IMR-90 (cell line): ENCODE measurements at regions not wholly inside any gene's neighbourhood (a gene's known extent, or its start where the extent isn't known, plus 50 kb on each side); places are given as distances from the start of the nearest gene placed in this dataset.

Source experiments
- ATAC-seq: fragments of 200-7000 bp; cut with Tn5 transposase; 2 replicates; pipeline ENCODE4 v1.9.1; 2020; ENCODE audit warnings: low read depth, mild to moderate bottlenecking, moderate library complexity
- BruUV-seq: library from RNA; stranded (reverse); fragments of 400-500 nt; replicated peaks from 2 replicates; lab custom pipeline; 2021; lab: Mats Ljungman, UMichigan
- CTCF ChIA-PET: fragments of 300-600 bp; formaldehyde crosslinking; extraction: SDS; loops from one replicate; lab custom pipeline; 2021; ENCODE audit warnings: antibody characterized with exemption; lab: Yijun Ruan, JAX
- POLR2A ChIA-PET: fragments of 300-600 bp; sonication (Branson Sonifier 250); formaldehyde crosslinking; loops from one replicate; lab custom pipeline; 2022; ENCODE audit warnings: antibody characterized with exemption; ENCODE audit not compliant: unreplicated experiment; lab: Charles Lee
- DNase-seq: peaks from one replicate; pipeline ENCODE4 v3.0.0; 2013
- H2AFZ ChIP-seq: replicated peaks from 2 replicates; pipeline ENCODE3; 2013; ENCODE audit warnings: low read length, mild to moderate bottlenecking; ENCODE audit not compliant: poor library complexity
- H2AK5ac ChIP-seq: 2 replicates; pipeline ENCODE4 v1.6.1; 2013; ENCODE audit warnings: low read depth, low read length, inconsistent platforms
- H2AK9ac ChIP-seq: replicated peaks from 2 replicates; pipeline ENCODE3; 2013; ENCODE audit warnings: mild to moderate bottlenecking, low read depth, low read length, moderate library complexity; ENCODE audit not compliant: poor library complexity
- H2BK120ac ChIP-seq: 2 replicates; pipeline ENCODE4 v1.6.1; 2013; ENCODE audit warnings: low read depth, low read length, inconsistent platforms
- H2BK15ac ChIP-seq: 3 replicates; pipeline ENCODE4 v1.6.1; 2013; ENCODE audit warnings: low read depth, low read length, inconsistent platforms
- H2BK20ac ChIP-seq: 2 replicates; pipeline ENCODE4 v1.6.1; 2013; ENCODE audit warnings: low read depth, mild to moderate bottlenecking, inconsistent platforms, low read length, moderate library complexity
- H2BK5ac ChIP-seq: 2 replicates; pipeline ENCODE4 v1.6.1; 2013; ENCODE audit warnings: mild to moderate bottlenecking, low read depth, low read length, inconsistent platforms; ENCODE audit not compliant: poor library complexity, severe bottlenecking
- H3K14ac ChIP-seq: replicated peaks from 2 replicates; pipeline ENCODE4 v1.6.1; 2013; ENCODE audit warnings: low read depth, low read length, inconsistent platforms
- H3K18ac ChIP-seq: 2 replicates; pipeline ENCODE4 v1.6.1; 2013; ENCODE audit warnings: low read depth, low read length, control low read depth
- H3K23ac ChIP-seq: 2 replicates; pipeline ENCODE4 v1.6.1; 2013; ENCODE audit warnings: low read depth, low read length, inconsistent platforms
- H3K27ac ChIP-seq: 2 replicates; pipeline ENCODE4 v1.5.1; 2013; ENCODE audit warnings: mild to moderate bottlenecking, control low read depth, low read length; ENCODE audit not compliant: insufficient read depth
- H3K27me3 ChIP-seq: 2 replicates; pipeline ENCODE4 v1.6.1; 2013; ENCODE audit warnings: low read length; ENCODE audit not compliant: control insufficient read depth, insufficient read depth
- H3K36me3 ChIP-seq: 2 replicates; pipeline ENCODE4 v1.6.1; 2013; ENCODE audit warnings: low read length, mixed read lengths; ENCODE audit not compliant: control insufficient read depth, insufficient read depth
- H3K4ac ChIP-seq: 2 replicates; pipeline ENCODE4 v1.6.1; 2013; ENCODE audit warnings: low read depth, low read length, inconsistent platforms
- H3K4me1 ChIP-seq: 2 replicates; pipeline ENCODE4 v1.6.1; 2013; ENCODE audit warnings: low read length, mixed read lengths; ENCODE audit not compliant: control insufficient read depth, insufficient read depth
- H3K4me2 ChIP-seq: 2 replicates; pipeline ENCODE4 v1.6.1; 2013; ENCODE audit warnings: low read depth, mild to moderate bottlenecking, control low read depth, low read length, moderate library complexity
- H3K4me3 ChIP-seq: 2 replicates; pipeline ENCODE4 v1.5.1; 2013; ENCODE audit warnings: low read depth, mild to moderate bottlenecking, control low read depth, low read length, moderate library complexity; ENCODE audit not compliant: insufficient read depth
- H3K56ac ChIP-seq: 2 replicates; pipeline ENCODE4 v1.6.1; 2013; ENCODE audit warnings: low read length, inconsistent platforms; ENCODE audit not compliant: insufficient read depth; ENCODE audit errors: extremely low read depth
- H3K79me1 ChIP-seq, 2 experiments: 2 replicates each; pipeline ENCODE4 v1.6.1; 2013; ENCODE audit warnings: low read length in 2 of 2, inconsistent platforms in 1 of 2, low read depth in 1 of 2
- H3K9ac ChIP-seq: 2 replicates; pipeline ENCODE4 v1.6.1; 2013; ENCODE audit warnings: low read depth, low read length, control low read depth
- H3K9me1 ChIP-seq: 2 replicates; pipeline ENCODE4 v1.6.1; 2013; ENCODE audit warnings: low read length, inconsistent platforms; ENCODE audit not compliant: insufficient read depth
- H3K9me3 ChIP-seq: 2 replicates; pipeline ENCODE4 v1.6.1; 2013; ENCODE audit warnings: low read length; ENCODE audit not compliant: control insufficient read depth, insufficient read depth
- H4K20me1 ChIP-seq: 2 replicates; pipeline ENCODE4 v1.6.1; 2013; ENCODE audit warnings: low read length, inconsistent platforms; ENCODE audit not compliant: insufficient read depth
- H4K5ac ChIP-seq: 2 replicates; pipeline ENCODE4 v1.6.1; 2013; ENCODE audit warnings: mild to moderate bottlenecking, low read depth, low read length, control low read depth
- H4K8ac ChIP-seq, 2 experiments: 2 replicates each; pipeline ENCODE4 v1.6.1; 2013; ENCODE audit warnings: low read depth in 2 of 2, low read length in 2 of 2, control low read depth in 1 of 2, inconsistent platforms in 1 of 2
- H4K91ac ChIP-seq: 2 replicates; pipeline ENCODE4 v1.6.1; 2013; ENCODE audit warnings: low read depth, low read length, inconsistent platforms; ENCODE audit not compliant: insufficient read depth
- FOS ChIP-seq: fragments of 150-350 bp; IDR thresholded peaks from 2 replicates; pipeline ENCODE4 v1.6.1; 2016; ENCODE audit warnings: low read depth, low read length
- RCOR1 ChIP-seq: IDR thresholded peaks from 2 replicates; pipeline ENCODE4 v1.6.1; 2012; ENCODE audit warnings: mild to moderate bottlenecking, low read length, improper control_type of control experiment; ENCODE audit not compliant: insufficient replicate concordance
- WGBS, 2 experiments: methylation state at CpG; one replicate each; pipeline versions ENCODE4 v1.1.5 to v1.1.7; 2013; ENCODE audit warnings: missing lambda C conversion rate in 2 of 2; ENCODE audit not compliant: insufficient read length in 1 of 2; ENCODE audit errors: extremely low coverage in 2 of 2; 5-methylcytosine and 5-hydroxymethylcytosine counted together
- dilution Hi-C: fragments of 300-500 bp; cut with HindIII; formaldehyde crosslinking; loops from one replicate; pipeline ENCODE4 v1.14.3; 2018; ENCODE audit warnings: low sequenced_read_pairs; ENCODE audit not compliant: unreplicated experiment
- in situ Hi-C: fragments of 300-500 bp; cut with MboI; formaldehyde crosslinking; loops from 3 replicates; pipeline ENCODE4 v1.14.3; 2019; ENCODE audit warnings: low sequenced_read_pairs, inconsistent platforms, mixed read lengths
- intact Hi-C: fragments of 100-400 bp; cut with micrococcal nuclease; formaldehyde crosslinking; loops from 2 replicates; pipeline ENCODE4 v1.10.0; 2022

GRCh38 chr2:176445956-176446355, 176.7 kb downstream of the MTX2 start:
- Histone ChIP-seq H3K4me3 (no peak overlapping the region), H3K9ac (no peak overlapping the region), H2BK120ac (peak overlapping the region; percentile 64), H4K5ac (no peak overlapping the region), H3K9me3 (no peaks in the 10 kb centered on the region), H3K18ac (peak overlapping the region; percentile 16; the same call in 1 of the 2 replicates), H3K4ac (peak overlapping the region; percentile 57), H4K20me1 (no peaks in the 10 kb centered on the region), H2BK5ac (peak overlapping the region; percentile 69), H2AK5ac (no peak overlapping the region), H3K56ac (no peak overlapping the region), H3K36me3 (no peaks in the 10 kb centered on the region), H2AFZ (peak overlapping the region; percentile 77), H3K4me2 (no peak overlapping the region), H4K91ac (peak overlapping the region; percentile 38; the same call in 1 of the 2 replicates), H4K8ac (peak overlapping the region; percentile 50 to 55; a peak in 3 of 4 replicates), H3K79me1 (no peaks in the 10 kb centered on the region), H2BK15ac (no peak overlapping the region), H3K23ac (no peak overlapping the region), H3K27me3 (no peaks in the 10 kb centered on the region), H2BK20ac (peak overlapping the region; percentile 38), H3K27ac (no peak overlapping the region), H3K14ac (0 out of 2 replicates have a peak overlapping the region, but pooled peaks have one; percentile 63), H3K4me1 (peaks cover 5% of the 10 kb centered on the region), H3K9me1 (peaks cover 8% of the 10 kb centered on the region; the same call in 1 of the 2 replicates), H2AK9ac (no peak overlapping the region)
- POLR2A ChIA-PET = no interaction called here
- intact Hi-C loops (no loop called here), in situ Hi-C loops (no loop called here), dilution Hi-C loops (no loop called here)
- BruUV-seq = no TSS peak
- WGBS, 2 experiments = no CpG with 5 or more reads among the region's 4 CpGs
- TF ChIP-seq RCOR1 = no peak
- peak; percentile 73 for TF ChIP-seq FOS
- CTCF ChIA-PET = interaction anchor here (0.9 to 2.0 kb wide), 6 partner anchors 8 to 306 kb away, joined by 3 to 22 read pairs (median 4); no protein-coding TSS in a partner anchor
- DNase-seq = peak; percentile 87
- peak; percentile 79 for ATAC-seq
